ENCODE measurements at regions not wholly inside any gene's neighbourhood (a gene's known extent, or its start where the extent isn't known, plus 50 kb on each side); places are given as distances from the start of the nearest gene placed in this dataset.
"Not testable (repeated sequence)": the region's sequence is repeated elsewhere in the genome, so short reads cannot be mapped to it uniquely, and the experiment has no call there.

DNA sequence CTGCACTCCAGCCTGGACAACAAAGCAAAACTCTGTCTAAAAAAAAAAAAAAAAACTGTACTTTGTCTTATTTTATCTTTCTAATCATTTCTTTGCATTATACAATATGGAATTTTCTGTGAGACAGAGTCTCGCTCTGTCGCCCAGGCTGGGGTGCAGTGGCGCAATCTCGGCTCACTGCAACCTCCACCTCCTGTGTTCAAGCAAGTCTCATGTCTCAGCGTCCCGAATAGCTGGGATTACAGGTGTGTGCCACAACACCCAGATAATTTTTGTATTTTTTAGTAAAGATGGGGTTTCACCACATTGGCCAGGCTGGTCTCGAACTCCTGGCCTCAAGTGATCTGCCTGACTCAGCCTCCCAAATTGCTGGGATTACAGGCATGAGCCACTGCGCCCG lies 90.0 kb downstream of the MRPL14 start:
- TF ChIP-seq, protein P1, sequence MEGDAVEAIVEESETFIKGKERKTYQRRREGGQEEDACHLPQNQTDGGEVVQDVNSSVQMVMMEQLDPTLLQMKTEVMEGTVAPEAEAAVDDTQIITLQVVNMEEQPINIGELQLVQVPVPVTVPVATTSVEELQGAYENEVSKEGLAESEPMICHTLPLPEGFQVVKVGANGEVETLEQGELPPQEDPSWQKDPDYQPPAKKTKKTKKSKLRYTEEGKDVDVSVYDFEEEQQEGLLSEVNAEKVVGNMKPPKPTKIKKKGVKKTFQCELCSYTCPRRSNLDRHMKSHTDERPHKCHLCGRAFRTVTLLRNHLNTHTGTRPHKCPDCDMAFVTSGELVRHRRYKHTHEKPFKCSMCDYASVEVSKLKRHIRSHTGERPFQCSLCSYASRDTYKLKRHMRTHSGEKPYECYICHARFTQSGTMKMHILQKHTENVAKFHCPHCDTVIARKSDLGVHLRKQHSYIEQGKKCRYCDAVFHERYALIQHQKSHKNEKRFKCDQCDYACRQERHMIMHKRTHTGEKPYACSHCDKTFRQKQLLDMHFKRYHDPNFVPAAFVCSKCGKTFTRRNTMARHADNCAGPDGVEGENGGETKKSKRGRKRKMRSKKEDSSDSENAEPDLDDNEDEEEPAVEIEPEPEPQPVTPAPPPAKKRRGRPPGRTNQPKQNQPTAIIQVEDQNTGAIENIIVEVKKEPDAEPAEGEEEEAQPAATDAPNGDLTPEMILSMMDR (IDR thresholded peaks at IDR 0.05; ENCODE audit: insufficient read depth, low read length), result not testable (repeated sequence)
- TF ChIP-seq POLR2AphosphoS5 (IDR thresholded peaks at IDR 0.05; ENCODE audit: low read depth); GABPA (IDR thresholded peaks at IDR 0.05; ENCODE audit: low read depth); SPI1 (IDR thresholded peaks at IDR 0.05; ENCODE audit: borderline replicate concordance, low read depth): not testable (repeated sequence)
- TF ChIP-seq, protein P2, sequence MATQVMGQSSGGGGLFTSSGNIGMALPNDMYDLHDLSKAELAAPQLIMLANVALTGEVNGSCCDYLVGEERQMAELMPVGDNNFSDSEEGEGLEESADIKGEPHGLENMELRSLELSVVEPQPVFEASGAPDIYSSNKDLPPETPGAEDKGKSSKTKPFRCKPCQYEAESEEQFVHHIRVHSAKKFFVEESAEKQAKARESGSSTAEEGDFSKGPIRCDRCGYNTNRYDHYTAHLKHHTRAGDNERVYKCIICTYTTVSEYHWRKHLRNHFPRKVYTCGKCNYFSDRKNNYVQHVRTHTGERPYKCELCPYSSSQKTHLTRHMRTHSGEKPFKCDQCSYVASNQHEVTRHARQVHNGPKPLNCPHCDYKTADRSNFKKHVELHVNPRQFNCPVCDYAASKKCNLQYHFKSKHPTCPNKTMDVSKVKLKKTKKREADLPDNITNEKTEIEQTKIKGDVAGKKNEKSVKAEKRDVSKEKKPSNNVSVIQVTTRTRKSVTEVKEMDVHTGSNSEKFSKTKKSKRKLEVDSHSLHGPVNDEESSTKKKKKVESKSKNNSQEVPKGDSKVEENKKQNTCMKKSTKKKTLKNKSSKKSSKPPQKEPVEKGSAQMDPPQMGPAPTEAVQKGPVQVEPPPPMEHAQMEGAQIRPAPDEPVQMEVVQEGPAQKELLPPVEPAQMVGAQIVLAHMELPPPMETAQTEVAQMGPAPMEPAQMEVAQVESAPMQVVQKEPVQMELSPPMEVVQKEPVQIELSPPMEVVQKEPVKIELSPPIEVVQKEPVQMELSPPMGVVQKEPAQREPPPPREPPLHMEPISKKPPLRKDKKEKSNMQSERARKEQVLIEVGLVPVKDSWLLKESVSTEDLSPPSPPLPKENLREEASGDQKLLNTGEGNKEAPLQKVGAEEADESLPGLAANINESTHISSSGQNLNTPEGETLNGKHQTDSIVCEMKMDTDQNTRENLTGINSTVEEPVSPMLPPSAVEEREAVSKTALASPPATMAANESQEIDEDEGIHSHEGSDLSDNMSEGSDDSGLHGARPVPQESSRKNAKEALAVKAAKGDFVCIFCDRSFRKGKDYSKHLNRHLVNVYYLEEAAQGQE (IDR thresholded peaks at IDR 0.05; ENCODE audit: insufficient replicate concordance, low read depth), result not testable (repeated sequence)
